Medulla oblongata (tissue), 1 donor: ENCODE measurements at regions not wholly inside any gene's neighbourhood (a gene's known extent, or its start where the extent isn't known, plus 50 kb on each side); places are given as distances from the start of the nearest gene placed in this dataset.
"Not testable (repeated sequence)": the region's sequence is repeated elsewhere in the genome, so short reads cannot be mapped to it uniquely, and the experiment has no call there.

ENCODE experiments used
- DNase-seq: peaks from one replicate; pipeline ENCODE4 v3.0.0-alpha.2; 2015; ENCODE audit errors: extremely low spot score

GRCh38 chr1:29425631-29426030 is 189.3 kb downstream of the PTPRU start:
- DNase-seq, result no peak

- DNase-seq, result no peak
These were observed 187.9 kb downstream of the PTPRU start for GRCh38 chr1:29424266-29424665.

DNA sequence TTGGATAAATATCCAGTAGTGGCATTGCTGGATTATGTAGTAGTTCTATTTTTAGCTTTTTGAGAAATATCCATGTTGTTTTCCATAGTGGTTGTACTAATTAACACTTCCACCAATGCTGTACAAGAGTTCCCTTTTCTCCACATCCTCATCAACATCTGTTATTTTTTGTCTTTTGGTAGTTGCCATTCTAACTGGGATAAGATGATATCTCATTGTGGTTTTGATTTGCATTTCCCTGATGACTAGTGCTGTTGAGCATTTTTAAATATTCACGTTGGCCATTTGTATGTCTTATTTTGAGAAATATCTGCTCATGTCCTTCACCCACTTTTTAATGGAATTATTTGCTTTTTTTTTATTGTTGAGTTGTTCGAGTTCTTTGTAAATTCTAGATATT is 183.9 kb downstream of the PTPRU start:
- no peak for DNase-seq

GRCh38 chr1:29417971-29418370 is 181.6 kb downstream of the PTPRU start:
- DNase-seq, result no peak

- DNase-seq, result no peak
These were observed 181.0 kb downstream of the PTPRU start for GRCh38 chr1:29417147-29417858.

DNA sequence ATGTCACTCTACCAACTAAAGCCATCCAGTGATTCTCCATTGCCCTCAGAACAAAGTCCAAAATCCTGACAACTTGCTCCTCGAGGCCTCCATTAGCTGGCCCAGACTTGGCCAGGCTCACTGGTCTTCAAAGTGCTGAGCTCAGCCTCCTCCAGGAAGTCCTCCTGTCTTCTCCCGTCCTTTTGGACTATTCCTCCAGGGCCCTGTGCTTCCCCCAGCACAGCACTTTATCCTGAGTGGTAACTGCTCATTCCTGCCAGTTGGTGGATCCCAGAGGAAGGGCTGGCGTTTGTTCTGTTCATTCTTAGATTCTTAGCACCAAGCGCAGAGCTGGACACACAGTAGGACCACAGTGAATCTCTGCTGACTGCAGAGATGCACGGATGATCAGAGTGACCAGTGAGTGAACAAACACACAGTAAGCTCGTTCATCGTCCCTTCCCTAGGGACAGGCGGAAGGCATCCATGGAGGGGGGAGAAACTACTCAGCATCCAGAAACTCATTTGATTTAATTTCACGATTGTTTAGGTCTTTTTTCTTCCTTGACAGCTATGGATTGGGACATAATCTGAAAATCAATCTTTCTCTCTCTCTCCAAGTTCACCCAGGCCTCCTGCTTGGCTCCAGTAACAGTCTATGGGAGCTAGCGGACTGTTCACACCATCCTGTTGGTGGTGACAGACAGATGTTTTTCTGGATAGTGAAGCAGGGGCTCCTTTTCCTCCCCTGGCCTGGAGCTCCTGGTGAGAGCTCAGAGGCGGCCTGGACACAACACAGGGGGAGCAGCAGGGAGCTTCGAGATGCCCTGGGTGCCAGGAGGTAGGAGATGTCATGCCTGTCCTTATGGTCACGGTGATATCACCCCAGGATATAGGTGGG is 180.2 kb downstream of the PTPRU start:
- DNase-seq, result no peak

- no peak for DNase-seq
These were observed 179.5 kb downstream of the PTPRU start for GRCh38 chr1:29415861-29416260.

DNA sequence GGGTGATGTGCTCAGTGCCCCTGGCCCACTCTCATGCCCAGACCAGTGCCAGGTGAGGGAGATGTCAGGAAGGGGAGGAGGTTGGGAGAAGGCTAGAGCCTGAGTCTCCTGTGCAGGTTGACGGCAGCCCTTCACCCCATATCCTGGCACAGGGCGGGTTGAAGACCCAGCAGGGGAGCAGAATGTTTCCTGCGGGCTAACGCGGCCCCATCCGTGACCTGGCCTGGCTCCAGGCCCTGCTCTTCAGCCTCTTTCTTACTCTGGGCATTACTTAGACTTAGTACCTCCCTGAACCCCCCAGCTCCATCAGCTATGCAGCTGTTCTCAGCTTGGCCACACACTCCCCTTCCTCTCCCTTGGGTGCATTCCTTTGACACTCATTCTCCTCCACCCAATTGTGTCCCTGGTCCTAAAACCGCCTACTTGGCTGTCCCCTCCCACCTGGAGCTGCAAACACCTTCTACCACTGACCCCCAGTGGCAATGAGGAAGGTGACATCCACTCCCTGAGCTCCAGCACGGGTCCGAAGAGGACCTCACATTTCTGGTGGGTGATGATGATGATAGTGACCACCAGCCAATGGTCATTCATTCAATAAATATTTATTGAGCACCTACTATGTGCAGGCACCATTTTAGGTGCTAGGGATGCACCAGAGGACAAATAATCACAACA is 179.0 kb downstream of the PTPRU start:
- no peak for DNase-seq

DNA sequence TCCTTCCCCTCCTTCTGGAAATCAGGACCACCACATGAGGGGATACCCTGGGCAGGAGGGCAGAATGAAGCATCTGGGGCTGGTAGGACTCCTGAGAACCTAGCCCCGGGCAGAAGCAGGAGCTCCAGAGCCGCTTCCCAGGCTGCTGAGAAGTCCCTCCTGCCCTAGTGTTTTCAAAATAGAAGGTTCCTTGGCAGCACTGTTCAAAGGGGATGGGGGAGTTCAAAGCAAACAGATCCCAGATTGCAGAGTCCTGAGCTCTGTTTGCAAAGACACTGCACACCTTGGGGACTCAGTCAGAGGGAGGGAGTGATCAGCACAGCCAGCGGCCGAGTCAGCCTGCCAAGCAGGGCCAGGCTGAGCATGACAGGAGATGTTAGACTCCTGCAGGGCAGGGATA is 177.8 kb downstream of the PTPRU start:
- DNase-seq, result no peak

GRCh38 chr1:29413661-29414060 is 177.3 kb downstream of the PTPRU start:
- DNase-seq, result no peak

- DNase-seq, result no peak
These were observed 176.3 kb downstream of the PTPRU start for GRCh38 chr1:29412591-29412990.

DNA sequence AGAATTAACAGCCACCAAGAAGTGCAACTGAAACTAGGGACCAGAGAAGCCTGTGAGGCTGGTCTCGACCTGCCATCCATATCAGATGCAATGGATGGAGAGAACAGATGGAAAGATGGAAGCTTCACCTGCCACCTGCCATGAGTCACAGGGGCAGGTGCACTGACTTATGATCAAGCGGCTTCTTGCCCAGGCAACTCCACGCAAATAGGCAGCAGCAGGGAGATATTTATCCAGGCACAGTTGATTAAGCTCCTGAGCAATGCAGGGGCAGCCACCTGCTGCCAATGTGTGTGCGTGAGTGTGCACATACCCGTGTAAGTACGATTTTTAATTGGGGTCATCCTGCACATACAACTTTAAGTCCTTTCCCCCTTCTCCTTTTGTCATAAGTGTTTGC is 174.2 kb downstream of the PTPRU start:
- no peak for DNase-seq

DNA sequence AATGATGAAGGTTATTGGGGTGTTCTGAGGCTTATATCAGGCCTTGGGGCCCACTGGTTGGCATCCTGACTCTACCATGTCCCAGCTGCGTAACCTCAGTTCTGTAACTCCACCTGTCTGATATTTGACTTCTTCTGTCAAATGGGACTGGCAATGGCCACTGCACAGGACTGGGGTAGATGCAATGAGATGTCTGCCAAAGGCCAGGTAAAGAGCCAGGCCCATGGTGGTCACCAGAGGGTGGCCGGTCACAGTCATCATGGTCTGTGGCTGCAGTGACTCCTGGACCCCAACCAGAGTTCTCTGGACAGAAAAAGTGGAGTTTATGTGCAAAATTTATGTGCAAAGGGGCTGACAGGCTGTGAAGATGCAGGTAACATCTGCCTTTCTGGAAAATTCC is 173.3 kb downstream of the PTPRU start:
- DNase-seq, result no peak

- DNase-seq, result no peak
These were observed 172.7 kb downstream of the PTPRU start for GRCh38 chr1:29408831-29409605.

DNA sequence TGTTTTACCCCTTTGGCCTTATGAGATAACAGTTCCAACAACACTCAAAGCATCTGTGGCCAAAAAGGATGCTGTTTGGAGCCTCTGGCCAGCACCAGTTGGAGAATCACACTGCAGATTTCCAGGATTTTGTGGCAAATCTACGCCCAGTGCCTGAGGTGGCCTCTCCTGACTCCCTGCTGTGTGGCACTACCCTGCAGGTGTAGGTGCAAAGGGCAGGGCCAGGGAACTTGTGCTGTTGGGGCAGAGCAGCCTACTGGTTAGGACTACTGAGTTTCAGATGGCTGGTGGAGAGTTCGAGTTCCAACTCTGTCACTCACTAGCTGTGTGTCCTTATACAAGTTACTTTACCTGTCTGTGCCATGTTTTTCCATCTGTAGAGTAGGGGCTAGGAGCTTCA is 170.5 kb downstream of the PTPRU start:
- DNase-seq, result no peak

DNA sequence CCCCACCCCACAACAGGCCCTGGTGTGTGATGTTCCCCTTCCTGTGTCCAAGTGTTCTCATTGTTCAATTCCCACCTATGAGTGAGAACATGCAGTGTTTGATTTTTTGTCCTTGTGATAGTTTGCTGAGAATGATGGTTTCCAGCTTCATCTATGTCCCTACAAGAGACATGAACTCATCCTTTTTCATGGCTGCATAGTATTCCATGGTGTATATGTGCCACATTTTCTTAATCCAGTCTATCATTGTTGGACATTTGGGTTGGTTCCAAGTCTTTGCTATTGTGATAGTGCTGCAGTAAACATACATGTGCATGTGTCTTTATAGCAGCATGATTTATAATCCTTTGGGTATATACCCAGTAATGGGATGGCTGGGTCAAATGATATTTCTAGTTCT is 163.9 kb downstream of the PTPRU start:
- not testable (repeated sequence) for DNase-seq

DNA sequence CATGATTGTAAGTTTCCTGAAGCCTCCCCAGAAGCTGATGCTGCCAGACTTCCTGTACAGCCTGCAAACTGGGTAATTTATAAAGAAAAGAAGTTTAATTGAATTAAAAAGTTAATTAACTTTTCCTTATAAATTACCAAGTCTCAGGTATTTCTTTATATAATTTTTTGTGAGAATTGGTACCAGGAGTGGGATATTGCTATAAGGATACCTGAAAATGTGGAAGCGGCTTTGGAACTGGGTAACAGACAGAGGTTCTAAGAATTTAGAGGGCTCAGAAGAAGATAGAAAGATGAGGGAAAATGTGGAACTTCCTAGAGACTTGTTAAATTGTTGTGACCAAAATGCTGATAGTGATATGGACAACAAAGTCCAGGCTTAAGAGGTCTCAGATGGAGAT is 163.1 kb downstream of the PTPRU start:
- DNase-seq, result no peak

DNA sequence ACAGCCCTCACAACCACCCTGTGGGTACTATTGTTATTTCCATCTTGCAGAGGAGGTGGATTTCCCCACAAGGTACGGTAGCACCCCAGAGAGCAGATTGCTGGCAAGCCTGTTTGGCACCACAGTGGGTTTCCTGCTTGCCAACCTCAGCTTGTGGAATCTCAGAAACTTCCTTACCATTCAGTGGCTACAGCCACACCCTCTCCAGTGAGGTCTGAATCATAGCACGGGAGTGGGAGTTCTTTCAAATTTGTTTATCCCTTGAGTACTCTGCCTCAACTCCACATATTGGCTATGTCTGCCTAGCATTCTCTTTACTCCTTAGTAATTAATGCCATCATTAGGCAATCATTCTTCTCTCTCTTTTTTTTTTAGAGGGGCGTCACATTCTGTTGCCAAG is 162.1 kb downstream of the PTPRU start:
- DNase-seq, result no peak

DNA sequence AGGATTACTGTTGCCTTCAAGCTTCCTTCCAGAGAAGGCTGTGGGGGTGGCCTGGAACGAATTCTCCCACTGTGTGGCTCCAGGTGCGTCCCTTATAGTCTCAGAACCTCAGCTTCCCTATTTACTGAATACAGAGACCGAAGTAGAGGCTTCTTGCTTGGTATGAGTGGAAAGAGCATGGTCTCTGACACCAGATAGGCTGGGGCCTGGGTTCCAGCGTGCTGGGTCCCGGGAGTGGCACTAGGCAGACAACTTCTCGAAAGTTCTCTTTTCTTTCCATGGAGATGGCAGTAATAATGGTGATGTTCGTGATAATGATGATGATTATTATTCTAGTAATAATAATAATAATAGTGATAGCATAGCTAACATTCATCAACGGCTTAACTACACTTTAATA is 161.7 kb downstream of the PTPRU start:
- no peak for DNase-seq

GRCh38 chr1:29397256-29397590 is 160.9 kb downstream of the PTPRU start:
- no peak for DNase-seq

DNA sequence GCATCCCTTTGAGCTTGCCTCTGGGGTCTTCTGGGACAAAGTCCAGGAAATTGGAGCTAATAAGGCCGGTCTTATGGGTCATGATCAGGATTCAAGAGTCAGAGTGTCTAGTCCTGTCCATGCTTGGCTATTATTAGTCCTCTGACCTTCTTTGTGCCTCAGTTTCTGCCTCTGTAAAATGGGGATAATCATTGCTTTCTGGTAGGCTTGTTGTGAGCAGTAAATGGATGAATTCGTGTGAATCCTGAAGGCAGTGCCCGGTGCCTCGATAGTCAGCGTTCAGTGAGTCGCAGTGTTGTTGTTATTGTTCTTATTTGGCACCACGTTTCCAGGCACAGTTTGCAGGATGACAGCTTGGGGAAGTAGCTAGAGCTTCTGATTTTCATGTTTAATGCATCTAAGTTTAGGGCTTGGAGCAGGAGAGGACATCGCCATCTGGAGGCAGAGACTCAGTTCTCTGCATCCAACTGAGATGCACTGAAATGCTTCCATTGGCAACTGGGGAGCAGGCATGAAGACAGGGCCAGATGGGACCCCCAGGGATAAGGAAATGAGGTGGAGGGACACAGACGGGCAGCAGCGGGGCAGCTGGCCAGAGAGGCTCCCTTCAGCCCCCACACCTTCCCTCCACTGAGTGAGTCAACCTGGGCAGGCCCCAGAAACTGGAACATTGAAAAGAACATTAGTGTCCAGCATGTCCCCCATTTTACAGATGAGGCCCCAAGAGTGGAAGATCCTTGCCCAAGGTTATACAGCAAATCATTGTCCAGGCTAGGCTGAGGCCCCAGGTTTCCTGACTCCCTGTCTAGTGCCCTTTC is 160.3 kb downstream of the PTPRU start:
- no peak for DNase-seq
